KMS-11 (cell line): ENCODE measurements at regions not wholly inside any gene's neighbourhood (a gene's known extent, or its start where the extent isn't known, plus 50 kb on each side); places are given as distances from the start of the nearest gene placed in this dataset.

Source experiments
- H2AFZ ChIP-seq: fragments of 200-600 bp; sonication (generic); 2 replicates; pipeline ENCODE4 v1.6.1; 2016; ENCODE audit warnings: antibody characterized with exemption, mixed run types, low read depth
- H3K27ac ChIP-seq: fragments of 200-600 bp; sonication (generic); 2 replicates; pipeline ENCODE4 v1.6.1; 2016; ENCODE audit warnings: mild to moderate bottlenecking, mixed run types
- H3K27me3 ChIP-seq: fragments of 200-600 bp; sonication (generic); 2 replicates; pipeline ENCODE4 v1.6.1; 2017; ENCODE audit warnings: mild to moderate bottlenecking, low read depth, mixed run types, moderate library complexity; ENCODE audit not compliant: insufficient read depth
- H3K36me3 ChIP-seq: fragments of 200-600 bp; sonication (generic); 2 replicates; pipeline ENCODE4 v1.6.1; 2017; ENCODE audit warnings: mild to moderate bottlenecking, mixed run types; ENCODE audit not compliant: insufficient read depth
- H3K4me1 ChIP-seq: fragments of 200-600 bp; sonication (generic); 2 replicates; pipeline ENCODE4 v1.6.1; 2016; ENCODE audit warnings: mild to moderate bottlenecking, low read depth, mixed run types; ENCODE audit not compliant: poor library complexity, severe bottlenecking
- H3K4me2 ChIP-seq: fragments of 200-600 bp; sonication (generic); 2 replicates; pipeline ENCODE4 v1.7.0; 2016; ENCODE audit warnings: mild to moderate bottlenecking, mixed run types
- H3K4me3 ChIP-seq: fragments of 200-600 bp; sonication (generic); IDR thresholded peaks from 2 replicates; pipeline ENCODE4 v1.6.1; 2017; ENCODE audit warnings: low read depth, low read length, mixed read lengths; ENCODE audit not compliant: insufficient read depth
- H3K79me2 ChIP-seq: fragments of 200-600 bp; sonication (generic); 2 replicates; pipeline ENCODE4 v1.6.1; 2016; ENCODE audit warnings: low read depth, mixed run types; ENCODE audit not compliant: insufficient read depth
- H3K9ac ChIP-seq: fragments of 200-600 bp; sonication (generic); 2 replicates; pipeline ENCODE4 v1.6.1; 2016; ENCODE audit warnings: mild to moderate bottlenecking, mixed run types
- H4K20me1 ChIP-seq: fragments of 200-600 bp; sonication (generic); 2 replicates; pipeline ENCODE4 v1.6.1; 2016; ENCODE audit warnings: mild to moderate bottlenecking, mixed run types; ENCODE audit not compliant: insufficient read depth
- CTCF ChIP-seq: fragments of 200-600 bp; sonication (generic); conservative IDR thresholded peaks from 2 replicates; pipeline ENCODE4 v1.6.1; 2017; ENCODE audit warnings: low read depth, mild to moderate bottlenecking, antibody characterized with exemption, low read length, moderate library complexity, mixed read lengths

- H3K36me3 ChIP-seq, result no peaks in the 10 kb centered on the region
- no peaks in the 10 kb centered on the region for H3K4me1 ChIP-seq
- H3K4me2 ChIP-seq, result no peak overlapping the region
- H3K4me3 ChIP-seq, result no peak overlapping the region
- no peak for TF ChIP-seq CTCF
- no peaks in the 10 kb centered on the region for H3K79me2 ChIP-seq
- H3K9ac ChIP-seq, result no peak overlapping the region
- H3K27ac ChIP-seq, result no peak overlapping the region
- H3K27me3 ChIP-seq, result no peaks in the 10 kb centered on the region
- H2AFZ ChIP-seq, result no peak overlapping the region
- no peaks in the 10 kb centered on the region for H4K20me1 ChIP-seq
Observed at GRCh38 chr13:65653613-65654012, 1576.5 kb downstream of the PCDH9 start.

- Histone ChIP-seq H2AFZ (no peak overlapping the region), H3K27me3 (no peaks in the 10 kb centered on the region), H3K36me3 (no peaks in the 10 kb centered on the region), H3K4me3 (no peak overlapping the region), H3K27ac (no peak overlapping the region), H3K4me2 (no peak overlapping the region), H3K4me1 (no peaks in the 10 kb centered on the region), H4K20me1 (no peaks in the 10 kb centered on the region), H3K79me2 (no peaks in the 10 kb centered on the region), H3K9ac (no peak overlapping the region)
- no peak for TF ChIP-seq CTCF
Observed at GRCh38 chr13:65650321-65650720, 1579.8 kb downstream of the PCDH9 start.

- Histone ChIP-seq H3K4me3 (no peak overlapping the region), H3K27ac (no peak overlapping the region), H3K36me3 (no peaks in the 10 kb centered on the region), H3K27me3 (no peaks in the 10 kb centered on the region), H3K79me2 (no peaks in the 10 kb centered on the region), H2AFZ (no peak overlapping the region), H4K20me1 (no peaks in the 10 kb centered on the region), H3K4me1 (no peaks in the 10 kb centered on the region), H3K9ac (no peak overlapping the region), H3K4me2 (no peak overlapping the region)
- TF ChIP-seq CTCF, result no peak
Observed at GRCh38 chr13:65642996-65643395, 1587.1 kb downstream of the PCDH9 start.

GRCh38 chr13:65642301-65642700 lies 1587.8 kb downstream of the PCDH9 start:
- Histone ChIP-seq H2AFZ (no peak overlapping the region), H3K79me2 (no peaks in the 10 kb centered on the region), H3K9ac (no peak overlapping the region), H3K27me3 (no peaks in the 10 kb centered on the region), H3K4me3 (no peak overlapping the region), H3K4me2 (no peak overlapping the region), H3K4me1 (no peaks in the 10 kb centered on the region), H3K36me3 (no peaks in the 10 kb centered on the region), H3K27ac (no peak overlapping the region), H4K20me1 (no peaks in the 10 kb centered on the region)
- no peak for TF ChIP-seq CTCF
